ENCODE measurements at regions not wholly inside any gene's neighbourhood (a gene's known extent, or its start where the extent isn't known, plus 50 kb on each side); places are given as distances from the start of the nearest gene placed in this dataset.

DNA sequence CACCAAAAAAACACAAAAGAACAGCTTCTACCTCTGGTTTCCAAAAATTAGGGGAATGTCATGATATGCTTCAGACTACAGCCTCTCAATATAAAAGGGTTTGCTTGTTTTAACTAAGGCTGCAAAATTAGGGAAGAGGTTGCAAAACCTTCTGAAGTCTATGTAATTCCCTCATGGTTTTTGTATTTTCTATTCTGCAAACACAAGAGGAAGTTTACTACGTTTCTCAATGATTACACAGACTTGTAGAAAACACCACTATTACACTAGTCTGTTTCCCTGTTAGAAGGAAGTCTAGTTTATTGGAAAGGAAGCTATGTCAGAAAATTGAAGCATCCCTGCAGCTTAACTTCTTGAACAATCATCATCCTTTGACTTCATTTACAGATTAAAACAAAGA is 229.7 kb upstream of the FMN2 start:
- no peak overlapping the region for H3K4me3 ChIP-seq (ENCODE audit: extremely low read depth in 1 of 4, insufficient read depth in 2 of 4, low read depth in 3 of 4, low read length in 4 of 4)
- TF ChIP-seq RXRA (IDR thresholded peaks at IDR 0.05; ENCODE audit: insufficient read depth, low read depth, low read length) (no peak), EGR1 (IDR thresholded peaks at IDR 0.05; ENCODE audit: borderline replicate concordance, low read depth, low read length) (no peak), KDM4A (IDR thresholded peaks at IDR 0.05; ENCODE audit: low read depth, low read length, severe bottlenecking) (no peak)

More for the DNA sequence above, 229.7 kb upstream of the FMN2 start:
- no peak overlapping the region for H4K8ac ChIP-seq (ENCODE audit: extremely low read depth, insufficient read depth, low read length)
- FAIRE-seq, result no peak
- no peaks in the 10 kb centered on the region; a peak in 1 of 4 replicates for H3K9me3 ChIP-seq (ENCODE audit: insufficient read depth in 2 of 2, low read depth in 1 of 2, low read length in 1 of 2)
- H2AK5ac ChIP-seq (ENCODE audit: low read depth, low read length), result no peak overlapping the region
- no peak overlapping the region for H3K4ac ChIP-seq (replicated peaks; ENCODE audit: insufficient read length, low read depth, low read length)
- H3K79me2 ChIP-seq (ENCODE audit: control insufficient read depth in 1 of 2, insufficient read depth in 2 of 2, low read length in 2 of 2), result no peaks in the 10 kb centered on the region
- no peak overlapping the region for H3K23ac ChIP-seq (ENCODE audit: insufficient read length)
- no peak for DNase-seq (ENCODE audit: low read depth in 1 of 2, low spot score in 2 of 2)
- no peaks in the 10 kb centered on the region for H3K79me1 ChIP-seq (ENCODE audit: low read depth, low read length)
- ChIA-PET POLR2A (ENCODE audit: partially characterized antibody) (no interaction called here), CTCF (ENCODE audit: partially characterized antibody) (no interaction called here)
- H3K4me1 ChIP-seq (replicated peaks in 1 of 4; ENCODE audit: control insufficient read depth in 3 of 4, insufficient read depth in 4 of 4, low read length in 3 of 4), result no peaks in the 10 kb centered on the region
- no peak overlapping the region for H2AFZ ChIP-seq (ENCODE audit: low read length)
- 100% methylated on average over 1 of the region's 1 CpG; no CpG with 5 or more reads in 1 of the 2 experiments for WGBS, 2 experiments (ENCODE audit: extremely low coverage in 1 of 2, insufficient coverage in 1 of 2, insufficient read length in 1 of 2, insufficient replicate concordance in 2 of 2, low coverage in 1 of 2, low lambda C conversion rate in 2 of 2, missing lambda C conversion rate in 1 of 2)
- no peak overlapping the region for H3K56ac ChIP-seq (replicated peaks; ENCODE audit: insufficient read length, low read depth, low read length)
- no peak overlapping the region for H3K4me2 ChIP-seq (ENCODE audit: insufficient read depth in 1 of 2, low read depth in 2 of 2, low read length in 2 of 2)
- no peak overlapping the region for H2BK20ac ChIP-seq (ENCODE audit: low read length)
- no peak overlapping the region for H4K5ac ChIP-seq (ENCODE audit: insufficient read length, low read depth, low read length)
- H2BK15ac ChIP-seq (ENCODE audit: low read length), result no peak overlapping the region
- H4K20me1 ChIP-seq (replicated peaks in 1 of 2; ENCODE audit: control insufficient read depth in 1 of 2, insufficient read depth in 2 of 2, low read length in 2 of 2), result no peaks in the 10 kb centered on the region
- no peaks in the 10 kb centered on the region for H3K36me3 ChIP-seq (ENCODE audit: control insufficient read depth in 2 of 4, insufficient read depth in 4 of 4, low read length in 3 of 4)
- no peak overlapping the region for H4K91ac ChIP-seq (replicated peaks; ENCODE audit: insufficient read length, low read length)
- no peak overlapping the region for H2BK120ac ChIP-seq (replicated peaks; ENCODE audit: low read depth, low read length)
- no peak overlapping the region for H2BK12ac ChIP-seq (ENCODE audit: low read depth, low read length)
- H3K27me3 ChIP-seq (replicated peaks in 1 of 4; ENCODE audit: control insufficient read depth in 3 of 4, extremely low read depth in 1 of 4, insufficient read depth in 3 of 4, low read length in 3 of 4), result no peaks in the 10 kb centered on the region
- H2BK5ac ChIP-seq (ENCODE audit: low read depth, low read length), result no peak overlapping the region
- no peaks in the 10 kb centered on the region for H3K23me2 ChIP-seq (ENCODE audit: low read depth, low read length)
- H3K27ac ChIP-seq (ENCODE audit: low read depth, low read length), result no peak overlapping the region
- no peak overlapping the region for H3K9ac ChIP-seq (replicated peaks in 1 of 4; ENCODE audit: extremely low read depth in 1 of 4, low read depth in 3 of 4, low read length in 3 of 4)
- H3K18ac ChIP-seq (ENCODE audit: extremely low read depth, low read length), result no peak overlapping the region
- H3K14ac ChIP-seq (ENCODE audit: insufficient read length), result no peak overlapping the region

Measured in H1 (cell line).